HCT116 (cell line): ENCODE measurements at regions not wholly inside any gene's neighbourhood (a gene's known extent, or its start where the extent isn't known, plus 50 kb on each side); places are given as distances from the start of the nearest gene placed in this dataset.

Experiments used
- ATAC-seq: fragments of 200-7000 bp; cut with Tn5 transposase; 2 replicates; pipeline ENCODE4 v1.9.1; 2020; ENCODE audit warnings: mild to moderate bottlenecking, moderate library complexity
- BruUV-seq: library from RNA; stranded (reverse); fragments of 400-500 nt; replicated peaks from 2 replicates; lab custom pipeline; 2021; lab: Mats Ljungman, UMichigan
- CTCF ChIA-PET: fragments of 300-600 bp; sonication (Branson Sonifier 250); formaldehyde crosslinking; loops from one replicate; lab custom pipeline; 2021; ENCODE audit warnings: antibody characterized with exemption; lab: Charles Lee
- POLR2A ChIA-PET: fragments of 300-600, 350-600 bp; sonication (Branson Sonifier 250); formaldehyde crosslinking; loops from one replicate; lab custom pipeline; 2021; ENCODE audit warnings: antibody characterized with exemption; lab: Charles Lee
- RAD21 ChIA-PET, 2 experiments: fragments of 300-600 bp; sonication (Branson Sonifier 250); formaldehyde crosslinking; loops; one replicate each; lab custom pipeline; 2023; ENCODE audit warnings: low total read pairs in 2 of 2; ENCODE audit not compliant: uncharacterized antibody in 2 of 2, unreplicated experiment in 2 of 2, low non-redundant PET in 1 of 2; lab: Charles Lee
- DNase-seq: peaks from one replicate; pipeline ENCODE4 v3.0.0-alpha.2; 2010; ENCODE audit warnings: low read depth, low spot score
- H2AFZ ChIP-seq: fragments of 200-600 bp; shearing (Covaris generic), sonication (generic); 2 replicates; pipeline ENCODE4 v1.6.1; 2017; ENCODE audit warnings: low read depth, mixed run types, mixed read lengths, antibody characterized with exemption, low read length; ENCODE audit not compliant: poor library complexity, severe bottlenecking
- H3K27ac ChIP-seq: 2 replicates; pipeline ENCODE4 v1.5.1; 2012; ENCODE audit warnings: low read depth, low read length
- H3K27me3 ChIP-seq: fragments of 200-600 bp; sonication (generic); 2 replicates; pipeline ENCODE4 v1.6.1; 2016; ENCODE audit warnings: mixed run types, low read length, mixed read lengths; ENCODE audit not compliant: insufficient read depth
- H3K36me3 ChIP-seq, 2 experiments: fragments of 200-500 bp in 1 of 2; fragments of 200-600 bp in 1 of 2; sonication (Bioruptor generic) in 1 of 2; sonication (generic) in 1 of 2; 2 replicates each; pipeline versions ENCODE4 v1.5.1 to v1.6.1; 2014 to 2016; ENCODE audit warnings: low read length in 2 of 2, inconsistent platforms in 1 of 2, mixed read lengths in 1 of 2, mixed run types in 1 of 2; ENCODE audit not compliant: insufficient read depth in 2 of 2, control insufficient read depth in 1 of 2
- H3K4me1 ChIP-seq, 2 experiments: fragments of 200-600 bp in 1 of 2; sonication (generic) in 1 of 2; 2 replicates each; pipeline versions ENCODE4 v1.5.1 to v1.6.1; 2012 to 2017; ENCODE audit warnings: low read length in 2 of 2, inconsistent platforms in 1 of 2, mild to moderate bottlenecking in 1 of 2, mixed read lengths in 1 of 2, mixed run types in 1 of 2, moderate library complexity in 1 of 2; ENCODE audit not compliant: insufficient read depth in 2 of 2, control insufficient read depth in 1 of 2
- H3K4me2 ChIP-seq: fragments of 200-600 bp; sonication (generic); 2 replicates; pipeline ENCODE4 v1.6.1; 2017; ENCODE audit warnings: mixed run types, low read length, mixed read lengths
- H3K4me3 ChIP-seq, 2 experiments: fragments of 200-600 bp in 1 of 2; sonication (generic) in 1 of 2; replicated peaks in 1 of 2; 2 replicates each; pipeline ENCODE4 v1.5.1; 2011 to 2016; ENCODE audit warnings: low read length in 2 of 2, control low read depth in 1 of 2, low read depth in 1 of 2, mild to moderate bottlenecking in 1 of 2, mixed read lengths in 1 of 2, mixed run types in 1 of 2
- H3K79me2 ChIP-seq: fragments of 200-600 bp; sonication (generic); 2 replicates; pipeline ENCODE4 v1.6.1; 2017; ENCODE audit warnings: mild to moderate bottlenecking, mixed run types, low read length, moderate library complexity, mixed read lengths; ENCODE audit not compliant: insufficient read depth
- H3K9ac ChIP-seq: fragments of 200-600 bp; sonication (generic); 2 replicates; pipeline ENCODE4 v1.6.1; 2016; ENCODE audit warnings: low read length, mixed read lengths
- H3K9me2 ChIP-seq: fragments of 200-600 bp; sonication (generic), shearing (Covaris generic); 2 replicates; pipeline ENCODE4 v1.6.1; 2017; ENCODE audit warnings: mixed run types, mild to moderate bottlenecking, moderate library complexity; ENCODE audit not compliant: insufficient read depth
- H3K9me3 ChIP-seq, 2 experiments: fragments of 200-500 bp in 1 of 2; fragments of 200-600 bp in 1 of 2; sonication (Bioruptor generic) in 1 of 2; sonication (generic) in 1 of 2; 2 replicates each; pipeline ENCODE4 v1.6.1; 2014 to 2017; ENCODE audit warnings: low read length in 2 of 2, mixed read lengths in 2 of 2, inconsistent platforms in 1 of 2, low read depth in 1 of 2, mild to moderate bottlenecking in 1 of 2, mixed run types in 1 of 2, moderate library complexity in 1 of 2; ENCODE audit not compliant: control insufficient read depth in 1 of 2, insufficient read depth in 1 of 2
- H4K20me1 ChIP-seq: fragments of 200-600 bp; sonication (generic), shearing (Covaris generic); 2 replicates; pipeline ENCODE4 v1.6.1; 2017; ENCODE audit warnings: mixed run types, mild to moderate bottlenecking, moderate library complexity; ENCODE audit not compliant: insufficient read depth
- CEBPB ChIP-seq: IDR thresholded peaks from 2 replicates; pipeline ENCODE4 v1.6.1; 2012; ENCODE audit warnings: low read depth
- EZH2phosphoT487 ChIP-seq: fragments of 200-600 bp; IDR thresholded peaks from 2 replicates; pipeline ENCODE4 v1.6.1; 2018; ENCODE audit warnings: antibody characterized with exemption, borderline replicate concordance
- FOSL1 ChIP-seq: IDR thresholded peaks from 2 replicates; pipeline ENCODE4 v1.6.1; 2012; ENCODE audit warnings: low read depth
- JUND ChIP-seq: IDR thresholded peaks from 2 replicates; pipeline ENCODE4 v1.6.1; 2012
- MAX ChIP-seq: IDR thresholded peaks from 2 replicates; pipeline ENCODE4 v1.6.1; 2012
- POLR2A ChIP-seq: IDR thresholded peaks from 2 replicates; pipeline ENCODE4 v1.7.0; 2011; ENCODE audit warnings: borderline replicate concordance; ENCODE audit not compliant: insufficient read depth, insufficient read length; ENCODE audit errors: extremely low read depth
- POLR2AphosphoS5 ChIP-seq: IDR thresholded peaks from 2 replicates; pipeline ENCODE4 v1.6.1; 2011; ENCODE audit warnings: mild to moderate bottlenecking, low read depth, low read length, moderate library complexity
- SP1 ChIP-seq: IDR thresholded peaks from 2 replicates; pipeline ENCODE4 v1.6.1; 2012; ENCODE audit warnings: low read depth
- SRF ChIP-seq: IDR thresholded peaks from 2 replicates; pipeline ENCODE4 v1.6.1; 2012; ENCODE audit warnings: low read depth
- YY1 ChIP-seq: IDR thresholded peaks from 2 replicates; pipeline ENCODE4 v1.6.1; 2011; ENCODE audit warnings: low read length, low read depth, moderate library complexity, mild to moderate bottlenecking; ENCODE audit not compliant: insufficient replicate concordance; ENCODE audit errors: extremely low read depth
- ZBTB33 ChIP-seq: IDR thresholded peaks from 2 replicates; pipeline ENCODE4 v1.6.1; 2011; ENCODE audit warnings: mild to moderate bottlenecking, low read length, moderate library complexity; ENCODE audit not compliant: insufficient replicate concordance; ENCODE audit errors: extremely low read depth
- ZNF274 ChIP-seq: fragments of 200-500 bp; sonication (Bioruptor generic); IDR thresholded peaks from 2 replicates; pipeline ENCODE4 v1.6.1; 2014; ENCODE audit warnings: mild to moderate bottlenecking, low read depth, low read length, inconsistent platforms
- intact Hi-C: fragments of 100-400 bp; cut with micrococcal nuclease; formaldehyde crosslinking; loops from 2 replicates; pipeline ENCODE4 v1.10.0; 2022

- TF ChIP-seq POLR2A = no peak
Observed at GRCh38 chr1:4587721-4588120, 66.7 kb upstream of the AJAP1 start (continued).

DNA sequence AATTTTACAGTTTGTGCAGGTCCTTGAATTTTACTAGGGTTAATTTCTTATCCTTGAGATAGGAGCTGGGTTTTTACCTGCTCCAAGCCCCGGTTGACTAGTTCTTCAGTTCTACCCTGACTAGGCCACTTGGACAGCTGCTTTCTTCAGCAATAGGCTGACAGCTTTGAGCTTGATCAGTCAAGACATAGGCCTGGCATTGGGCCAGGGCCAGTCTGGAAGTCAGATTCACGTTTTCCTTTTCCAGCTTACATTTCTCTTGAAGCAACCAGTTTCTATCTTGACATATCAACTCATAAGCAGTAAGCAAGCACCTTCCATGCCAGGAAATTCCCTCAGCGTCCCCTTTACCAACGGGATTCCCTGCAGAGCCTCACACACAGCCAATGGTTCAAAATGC, 63.7 kb upstream of the AJAP1 start:
- DNase-seq (no peak), ATAC-seq (no peak)
- no TSS peak for BruUV-seq

GRCh38 chr1:4591926-4592325, 62.5 kb upstream of the AJAP1 start:
- ChIA-PET CTCF (no interaction called here), RAD21 (no interaction called here), POLR2A (no interaction called here)
- DNase-seq = no peak
- no TSS peak for BruUV-seq
- intact Hi-C loops = no loop called here
- no peak for ATAC-seq
- Histone ChIP-seq H4K20me1 (no peaks in the 10 kb centered on the region), H3K4me2 (no peak overlapping the region), H3K4me1 (no peaks in the 10 kb centered on the region), H3K27ac (no peak overlapping the region), H3K4me3 (no peak overlapping the region), H2AFZ (no peak overlapping the region), H3K9me2 (no peaks in the 10 kb centered on the region), H3K9me3 (no peaks in the 10 kb centered on the region), H3K36me3 (no peaks in the 10 kb centered on the region), H3K9ac (no peak overlapping the region), H3K27me3 (no peaks in the 10 kb centered on the region), H3K79me2 (no peaks in the 10 kb centered on the region)
- TF ChIP-seq POLR2AphosphoS5 = no peak
- no peak for TF ChIP-seq SRF
- TF ChIP-seq SP1 = no peak
- TF ChIP-seq EZH2phosphoT487 = no peak
- TF ChIP-seq JUND = no peak
- TF ChIP-seq FOSL1 = no peak
- no peak for TF ChIP-seq YY1
- TF ChIP-seq POLR2A = no peak
- TF ChIP-seq ZNF274 = no peak
- no peak for TF ChIP-seq ZBTB33
- no peak for TF ChIP-seq MAX

More for the DNA sequence above, 63.7 kb upstream of the AJAP1 start:
- no peak overlapping the region for H2AFZ ChIP-seq
- H3K4me1 ChIP-seq = no peaks in the 10 kb centered on the region
- H3K4me2 ChIP-seq = no peak overlapping the region
- no peak overlapping the region for H3K9ac ChIP-seq
- TF ChIP-seq CEBPB = no peak
- no peak for TF ChIP-seq SP1
- ChIA-PET POLR2A (no interaction called here), RAD21 (no interaction called here), CTCF (no interaction called here)
- H3K79me2 ChIP-seq = no peaks in the 10 kb centered on the region
- H3K27ac ChIP-seq = no peak overlapping the region
- intact Hi-C loops = no loop called here
- no peak overlapping the region for H3K4me3 ChIP-seq
- no peaks in the 10 kb centered on the region for H3K27me3 ChIP-seq
- H3K9me2 ChIP-seq = no peaks in the 10 kb centered on the region
- H3K36me3 ChIP-seq = no peaks in the 10 kb centered on the region
- H4K20me1 ChIP-seq = no peaks in the 10 kb centered on the region
- no peaks in the 10 kb centered on the region for H3K9me3 ChIP-seq
